C4-2B (cell line): ENCODE measurements at regions not wholly inside any gene's neighbourhood (a gene's known extent, or its start where the extent isn't known, plus 50 kb on each side); places are given as distances from the start of the nearest gene placed in this dataset.

Experiments
- H3K27ac ChIP-seq: fragments of 450-650 bp; 2 replicates; pipeline ENCODE4 v1.5.1; 2017
- ZFX ChIP-seq: fragments of 450-650 bp; IDR thresholded peaks from 2 replicates; pipeline ENCODE4 v1.6.1; 2017
- TF ChIP-seq, protein P1 (sequence below): fragments of 450-650 bp; conservative IDR thresholded peaks from 2 replicates; pipeline ENCODE4 v1.5.1; 2017; ENCODE audit warnings: mild to moderate bottlenecking

DNA sequence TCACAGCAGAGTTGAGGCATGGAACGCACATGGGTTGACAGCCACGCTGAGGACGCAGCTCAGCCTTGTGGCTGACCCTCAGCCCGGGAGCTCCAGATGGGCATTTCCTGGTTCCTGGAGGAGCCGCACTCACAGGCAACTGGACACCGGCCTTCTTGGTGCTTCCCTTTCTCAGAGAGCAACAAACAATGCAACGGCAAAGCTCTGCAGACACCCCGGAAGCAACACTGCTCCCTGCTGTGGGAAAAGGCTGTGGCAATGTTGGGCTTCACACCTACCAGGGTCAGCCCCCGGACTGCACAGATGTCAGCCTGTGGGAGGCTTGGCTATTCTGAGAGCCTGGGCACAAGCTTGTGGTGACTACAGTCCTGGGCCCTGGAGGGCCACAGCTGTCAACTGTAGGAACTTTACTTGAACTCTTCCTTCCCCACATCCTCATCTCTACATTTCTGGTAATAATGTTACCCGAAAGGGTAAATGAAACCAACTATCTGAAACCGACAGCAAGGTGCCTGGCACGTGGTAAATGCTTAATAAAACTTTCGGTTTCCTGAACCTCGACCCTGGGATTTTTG, 597.5 kb upstream of the MKI67 start:
- H3K27ac ChIP-seq = no peak overlapping the region
- no peak for TF ChIP-seq ZFX
- TF ChIP-seq, protein P1, sequence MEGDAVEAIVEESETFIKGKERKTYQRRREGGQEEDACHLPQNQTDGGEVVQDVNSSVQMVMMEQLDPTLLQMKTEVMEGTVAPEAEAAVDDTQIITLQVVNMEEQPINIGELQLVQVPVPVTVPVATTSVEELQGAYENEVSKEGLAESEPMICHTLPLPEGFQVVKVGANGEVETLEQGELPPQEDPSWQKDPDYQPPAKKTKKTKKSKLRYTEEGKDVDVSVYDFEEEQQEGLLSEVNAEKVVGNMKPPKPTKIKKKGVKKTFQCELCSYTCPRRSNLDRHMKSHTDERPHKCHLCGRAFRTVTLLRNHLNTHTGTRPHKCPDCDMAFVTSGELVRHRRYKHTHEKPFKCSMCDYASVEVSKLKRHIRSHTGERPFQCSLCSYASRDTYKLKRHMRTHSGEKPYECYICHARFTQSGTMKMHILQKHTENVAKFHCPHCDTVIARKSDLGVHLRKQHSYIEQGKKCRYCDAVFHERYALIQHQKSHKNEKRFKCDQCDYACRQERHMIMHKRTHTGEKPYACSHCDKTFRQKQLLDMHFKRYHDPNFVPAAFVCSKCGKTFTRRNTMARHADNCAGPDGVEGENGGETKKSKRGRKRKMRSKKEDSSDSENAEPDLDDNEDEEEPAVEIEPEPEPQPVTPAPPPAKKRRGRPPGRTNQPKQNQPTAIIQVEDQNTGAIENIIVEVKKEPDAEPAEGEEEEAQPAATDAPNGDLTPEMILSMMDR = no peak

DNA sequence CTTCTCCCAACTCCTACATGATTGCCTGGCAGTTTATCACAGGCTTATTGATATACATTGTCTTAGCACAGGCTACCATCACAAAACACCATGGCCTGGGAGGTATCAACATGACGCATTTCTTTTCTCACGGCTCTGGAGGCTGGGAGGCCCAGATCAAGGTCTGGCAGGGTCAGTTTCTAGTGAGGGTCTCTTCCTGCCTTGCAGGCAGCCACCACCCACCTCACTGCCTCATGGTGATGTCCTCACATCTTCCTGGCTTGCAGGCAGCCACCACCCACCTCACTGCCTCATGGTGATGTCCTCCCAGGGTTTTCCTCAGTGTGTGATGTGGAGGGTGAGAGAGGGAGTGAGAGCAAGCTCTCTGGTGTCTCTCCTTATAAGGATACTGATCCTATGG, 599.3 kb upstream of the MKI67 start:
- no peak for TF ChIP-seq ZFX
- TF ChIP-seq, protein P1 = no peak
- no peak overlapping the region for H3K27ac ChIP-seq

- H3K27ac ChIP-seq = no peak overlapping the region
- TF ChIP-seq, protein P1 = no peak
- TF ChIP-seq ZFX = no peak
Observed at GRCh38 chr10:128727114-128727513, 600.9 kb upstream of the MKI67 start.

DNA sequence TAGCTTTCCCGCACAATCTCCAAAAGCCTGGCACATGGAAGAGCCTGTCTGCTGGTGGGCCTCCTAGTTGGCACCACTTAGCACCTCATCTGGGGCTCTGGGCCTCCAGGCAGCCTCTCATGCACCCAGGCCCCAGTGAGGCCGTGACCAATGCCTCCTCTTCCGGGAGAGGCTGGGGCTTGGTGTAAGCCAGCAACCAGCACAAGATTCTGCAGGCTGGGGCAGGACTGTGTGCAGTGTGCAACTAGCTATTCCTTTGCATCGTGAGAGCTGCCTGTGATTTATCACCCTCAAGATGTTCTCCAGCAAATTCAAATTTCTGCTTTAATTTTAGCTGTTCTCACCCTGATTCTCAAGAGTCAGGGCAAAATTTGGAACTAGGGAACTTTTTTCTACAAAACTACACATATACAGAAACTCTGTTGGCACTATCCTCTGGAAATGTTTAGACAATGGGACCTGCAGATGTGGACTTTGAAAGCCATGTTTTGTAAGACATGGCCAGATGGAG, 603.7 kb upstream of the MKI67 start:
- no peak for TF ChIP-seq ZFX
- TF ChIP-seq, protein P1 = no peak
- no peak overlapping the region for H3K27ac ChIP-seq

DNA sequence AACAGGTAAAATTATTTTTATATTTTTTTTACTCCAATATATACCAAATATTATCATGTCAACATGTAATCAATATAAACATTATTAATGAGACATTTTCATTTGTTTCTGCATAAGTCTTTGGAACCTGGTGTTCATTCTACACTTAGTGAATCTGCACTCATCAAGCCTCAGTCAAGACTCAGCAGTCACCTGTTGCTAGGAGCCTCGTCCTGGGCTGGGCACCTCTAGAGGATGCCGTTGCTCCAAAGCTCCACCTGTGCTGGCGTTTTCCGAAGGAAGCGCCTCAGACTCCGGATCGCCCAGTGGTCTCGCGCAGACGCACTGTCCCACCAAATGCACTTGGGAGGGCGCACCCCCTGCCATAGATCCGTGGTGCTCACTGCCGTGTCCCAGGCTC, 604.7 kb upstream of the MKI67 start:
- TF ChIP-seq, protein P1 = no peak
- TF ChIP-seq ZFX = no peak
- no peak overlapping the region for H3K27ac ChIP-seq

GRCh38 chr10:128734161-128734560, 607.9 kb upstream of the MKI67 start:
- no peak overlapping the region for H3K27ac ChIP-seq
- TF ChIP-seq, protein P1 = no peak
- TF ChIP-seq ZFX = no peak

DNA sequence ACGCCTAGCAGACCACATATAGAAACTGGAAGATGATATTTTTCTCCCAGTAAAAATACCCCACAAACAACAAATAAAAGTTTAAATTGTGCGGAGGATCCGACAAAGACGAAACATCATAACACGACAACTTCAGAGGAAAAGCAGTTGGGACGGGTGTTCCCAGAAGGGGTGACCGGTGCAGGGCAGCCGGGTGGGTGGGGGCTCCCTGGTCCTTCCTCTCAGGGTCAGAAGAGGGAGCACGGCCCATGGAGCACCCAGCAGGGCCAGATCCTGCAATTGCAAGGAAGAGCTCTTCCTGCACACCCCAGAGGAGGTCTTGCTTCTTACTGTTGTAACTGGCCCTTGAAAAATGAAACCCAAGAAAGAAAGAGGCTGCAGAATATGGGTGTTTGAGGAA, 608.5 kb upstream of the MKI67 start:
- TF ChIP-seq, protein P1 = no peak
- no peak for TF ChIP-seq ZFX
- no peak overlapping the region for H3K27ac ChIP-seq
